ENCODE measurements at regions not wholly inside any gene's neighbourhood (a gene's known extent, or its start where the extent isn't known, plus 50 kb on each side); places are given as distances from the start of the nearest gene placed in this dataset.

DNA sequence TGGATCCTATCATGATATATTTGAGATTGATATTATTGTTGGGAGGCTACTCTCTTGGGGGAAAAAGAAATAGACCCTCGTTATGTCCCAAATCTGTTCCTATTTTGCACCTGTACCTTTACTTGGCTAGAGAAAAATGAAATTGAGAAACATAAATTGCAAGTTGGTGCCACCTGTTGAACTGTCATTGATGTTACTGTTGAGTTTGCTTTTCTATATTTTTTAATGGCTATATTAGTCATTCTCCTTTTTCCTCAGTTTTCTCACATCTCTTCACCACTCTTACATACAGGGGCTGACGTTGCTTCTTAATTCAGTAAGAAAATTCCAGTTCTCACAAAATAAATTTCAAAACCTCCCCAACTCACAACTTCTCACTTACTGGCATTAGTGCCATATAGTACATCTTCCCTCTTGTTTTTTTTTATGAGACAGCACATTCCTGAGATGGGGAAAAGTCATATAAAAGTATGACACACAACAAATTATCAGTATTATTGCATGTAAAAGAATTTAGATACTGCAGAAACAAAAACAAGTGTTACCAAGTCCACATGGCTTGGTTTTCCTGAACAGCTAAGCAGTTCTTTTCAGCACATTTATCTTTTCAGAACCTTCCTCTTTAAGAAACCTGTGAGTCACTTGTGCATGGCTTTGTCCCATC is 348.3 kb upstream of the DSEL start:
- TF ChIP-seq POLR2A (IDR thresholded peaks at IDR 0.05), result no peak
- TF ChIP-seq, protein P1, sequence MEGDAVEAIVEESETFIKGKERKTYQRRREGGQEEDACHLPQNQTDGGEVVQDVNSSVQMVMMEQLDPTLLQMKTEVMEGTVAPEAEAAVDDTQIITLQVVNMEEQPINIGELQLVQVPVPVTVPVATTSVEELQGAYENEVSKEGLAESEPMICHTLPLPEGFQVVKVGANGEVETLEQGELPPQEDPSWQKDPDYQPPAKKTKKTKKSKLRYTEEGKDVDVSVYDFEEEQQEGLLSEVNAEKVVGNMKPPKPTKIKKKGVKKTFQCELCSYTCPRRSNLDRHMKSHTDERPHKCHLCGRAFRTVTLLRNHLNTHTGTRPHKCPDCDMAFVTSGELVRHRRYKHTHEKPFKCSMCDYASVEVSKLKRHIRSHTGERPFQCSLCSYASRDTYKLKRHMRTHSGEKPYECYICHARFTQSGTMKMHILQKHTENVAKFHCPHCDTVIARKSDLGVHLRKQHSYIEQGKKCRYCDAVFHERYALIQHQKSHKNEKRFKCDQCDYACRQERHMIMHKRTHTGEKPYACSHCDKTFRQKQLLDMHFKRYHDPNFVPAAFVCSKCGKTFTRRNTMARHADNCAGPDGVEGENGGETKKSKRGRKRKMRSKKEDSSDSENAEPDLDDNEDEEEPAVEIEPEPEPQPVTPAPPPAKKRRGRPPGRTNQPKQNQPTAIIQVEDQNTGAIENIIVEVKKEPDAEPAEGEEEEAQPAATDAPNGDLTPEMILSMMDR (IDR thresholded peaks at IDR 0.05), result no peak

Measured in Peyer's patch (tissue), 4 donors.